ENCODE measurements at regions not wholly inside any gene's neighbourhood (a gene's known extent, or its start where the extent isn't known, plus 50 kb on each side); places are given as distances from the start of the nearest gene placed in this dataset.
"Not testable (repeated sequence)": the region's sequence is repeated elsewhere in the genome, so short reads cannot be mapped to it uniquely, and the experiment has no call there.

- no peak for DNase-seq
Observed at GRCh38 chr4:138656990-138657389, 358.6 kb upstream of the NOCT start.

GRCh38 chr4:138655985-138656384 is 359.6 kb upstream of the NOCT start:
- DNase-seq: no peak

- no peak for DNase-seq
Observed at GRCh38 chr4:138655286-138655685, 360.3 kb upstream of the NOCT start.

GRCh38 chr4:138650929-138651448 is 364.6 kb upstream of the NOCT start:
- DNase-seq: no peak

- no peak for DNase-seq
Observed at GRCh38 chr4:138650495-138650894, 365.1 kb upstream of the NOCT start.

- no peak for DNase-seq
Observed at GRCh38 chr4:138647433-138647832, 368.1 kb upstream of the NOCT start.

GRCh38 chr4:138646383-138646782 is 369.2 kb upstream of the NOCT start:
- no peak for DNase-seq

GRCh38 chr4:138645289-138645688 is 370.3 kb upstream of the NOCT start:
- no peak for DNase-seq

- DNase-seq: no peak
Observed at GRCh38 chr4:138644322-138644721, 371.3 kb upstream of the NOCT start.

GRCh38 chr4:138643827-138644226 is 371.8 kb upstream of the NOCT start:
- DNase-seq: no peak

- no peak for DNase-seq
Observed at GRCh38 chr4:138639018-138639741, 376.4 kb upstream of the NOCT start.

GRCh38 chr4:138636781-138637180 is 378.8 kb upstream of the NOCT start:
- no peak for DNase-seq

- no peak for DNase-seq
Observed at GRCh38 chr4:138634915-138635314, 380.7 kb upstream of the NOCT start.

- no peak for DNase-seq
Observed at GRCh38 chr4:138633580-138633904, 382.0 kb upstream of the NOCT start.

GRCh38 chr4:138632856-138633579 is 382.6 kb upstream of the NOCT start:
- DNase-seq: no peak

GRCh38 chr4:138630666-138631065 is 384.9 kb upstream of the NOCT start:
- DNase-seq: no peak

- DNase-seq: no peak
Observed at GRCh38 chr4:138629669-138630068, 385.9 kb upstream of the NOCT start.

GRCh38 chr4:138627096-138627495 is 384.9 kb upstream of the SLC7A11 start:
- DNase-seq: no peak

GRCh38 chr4:138622362-138622761 is 380.2 kb upstream of the SLC7A11 start:
- DNase-seq: not testable (repeated sequence)

- no peak for DNase-seq
Observed at GRCh38 chr4:138616775-138617174, 374.6 kb upstream of the SLC7A11 start.

- no peak for DNase-seq
Observed at GRCh38 chr4:138614398-138615142, 372.4 kb upstream of the SLC7A11 start.

- no peak for DNase-seq
Observed at GRCh38 chr4:138612428-138612827, 370.3 kb upstream of the SLC7A11 start.

- DNase-seq: no peak
Observed at GRCh38 chr4:138611721-138612120, 369.6 kb upstream of the SLC7A11 start.

- no peak for DNase-seq
Observed at GRCh38 chr4:138611017-138611416, 368.9 kb upstream of the SLC7A11 start.

All from T-helper 2 cell (primary cell).